K562 (cell line): ENCODE measurements at regions not wholly inside any gene's neighbourhood (a gene's known extent, or its start where the extent isn't known, plus 50 kb on each side); places are given as distances from the start of the nearest gene placed in this dataset.

Source experiments
- ATAC-seq: fragments of 200-7000 bp; cut with Tn5 transposase; 3 replicates; pipeline ENCODE4 v1.9.1; 2020; ENCODE audit warnings: moderate library complexity
- BruUV-seq: library from RNA; stranded (reverse); fragments of 400-500 nt; replicated peaks from 2 replicates; lab custom pipeline; 2021; lab: Mats Ljungman, UMichigan
- CTCF ChIA-PET: fragments of 300-600 bp; formaldehyde crosslinking; extraction: SDS; loops from one replicate; lab custom pipeline; 2021; ENCODE audit warnings: low intra/inter-chr PET ratio; lab: Yijun Ruan, JAX
- POLR2A ChIA-PET: fragments of 300-600, 350-650 bp; sonication (Branson Sonifier 250); formaldehyde crosslinking; extraction: SDS; loops from one replicate; lab custom pipeline; 2021; ENCODE audit warnings: antibody characterized with exemption, inconsistent platforms; lab: Yijun Ruan, JAX
- DNase-seq, 4 experiments: peaks; one replicate each; pipeline versions ENCODE4 v3.0.0 to v3.0.0-alpha.2; 2011 to 2018; ENCODE audit warnings: low spot score in 3 of 4, mixed read lengths in 3 of 4; ENCODE audit errors: extremely low read depth in 1 of 4
- FAIRE-seq: peaks from 2 replicates; lab custom pipeline; 2011; peaks lifted over from hg19 to GRCh38; lab: Jason Lieb, UNC
- H2AFZ ChIP-seq: 2 replicates; pipeline ENCODE4 v1.6.0; 2011; ENCODE audit warnings: low read depth, low read length, control low read depth, inconsistent platforms
- H3K27ac ChIP-seq: fragments of 200-600 bp; 3 replicates; pipeline ENCODE4 v1.8.0; 2011; ENCODE audit warnings: low read depth, mild to moderate bottlenecking, control low read depth, inconsistent platforms, low read length, moderate library complexity, mixed read lengths; ENCODE audit errors: extremely low read depth
- H3K27me3 ChIP-seq, 2 experiments: fragments of 300-600 bp in 1 of 2; 2 replicates in 1 of 2; 3 replicates in 1 of 2; pipeline versions ENCODE4 v1.6.0 to v1.8.0; 2011; ENCODE audit warnings: inconsistent platforms in 2 of 2, low read length in 2 of 2, mild to moderate bottlenecking in 1 of 2, mixed read lengths in 1 of 2, moderate library complexity in 1 of 2; ENCODE audit not compliant: control insufficient read depth in 2 of 2, insufficient read depth in 2 of 2
- H3K36me3 ChIP-seq: fragments of 300-600 bp; 3 replicates; pipeline ENCODE4 v1.8.0; 2011; ENCODE audit warnings: mild to moderate bottlenecking, low read length, inconsistent platforms; ENCODE audit not compliant: control insufficient read depth, insufficient read depth
- H3K4me1 ChIP-seq, 2 experiments: fragments of 200-600 bp in 1 of 2; replicated peaks in 1 of 2; 2 replicates in 1 of 2; 3 replicates in 1 of 2; pipeline versions ENCODE4 v1.5.1 to v1.8.0; 2011; ENCODE audit warnings: inconsistent platforms in 2 of 2, low read length in 2 of 2, mild to moderate bottlenecking in 1 of 2, mixed read lengths in 1 of 2, moderate library complexity in 1 of 2; ENCODE audit not compliant: control insufficient read depth in 2 of 2, insufficient read depth in 2 of 2
- H3K4me2 ChIP-seq: 2 replicates; pipeline ENCODE4 v1.6.1; 2011; ENCODE audit warnings: low read length, control low read depth, inconsistent platforms, mixed read lengths; ENCODE audit not compliant: insufficient read depth
- H3K4me3 ChIP-seq: fragments of 200-600 bp; sonication (generic), shearing (Covaris generic); 2 replicates; pipeline ENCODE4 v1.5.1; 2016; ENCODE audit warnings: control low read depth, inconsistent platforms
- H3K79me2 ChIP-seq: fragments of 200-600 bp; 3 replicates; pipeline ENCODE4 v1.8.0; 2011; ENCODE audit warnings: low read length, inconsistent platforms; ENCODE audit not compliant: control insufficient read depth, insufficient read depth
- H3K9ac ChIP-seq, 2 experiments: 2 replicates each; pipeline versions ENCODE4 v1.6.0 to v1.6.1; 2011; ENCODE audit warnings: low read depth in 2 of 2, low read length in 2 of 2, control low read depth in 1 of 2, inconsistent platforms in 1 of 2, mild to moderate bottlenecking in 1 of 2, mixed read lengths in 1 of 2; ENCODE audit not compliant: insufficient read depth in 1 of 2
- H3K9me1 ChIP-seq: one replicate; pipeline ENCODE4 v1.6.0; 2011; ENCODE audit warnings: inconsistent platforms, mild to moderate bottlenecking, low read length, moderate library complexity; ENCODE audit not compliant: control insufficient read depth, insufficient read depth
- H3K9me3 ChIP-seq: replicated peaks from 2 replicates; pipeline ENCODE4 v1.5.1; 2011; ENCODE audit warnings: low read depth, low read length, inconsistent platforms; ENCODE audit not compliant: control insufficient read depth, insufficient read depth
- H4K20me1 ChIP-seq: replicated peaks from 2 replicates; pipeline ENCODE4 v1.6.1; 2011; ENCODE audit warnings: low read length, inconsistent platforms, mixed read lengths; ENCODE audit not compliant: control insufficient read depth, insufficient read depth
- ATF6 ChIP-seq: sonication (generic); formaldehyde crosslinking; IDR thresholded peaks from 2 replicates; pipeline ENCODE4 v1.4.0; 2020; ENCODE audit warnings: mild to moderate bottlenecking, missing genetic modification reagents
- CTCFL ChIP-seq: IDR thresholded peaks from 2 replicates; pipeline ENCODE4 v1.6.1; 2011; ENCODE audit warnings: borderline replicate concordance, low read depth, mild to moderate bottlenecking, moderate library complexity, low read length; ENCODE audit not compliant: insufficient read depth, poor library complexity, severe bottlenecking
- E2F1 ChIP-seq: sonication (generic); formaldehyde crosslinking; IDR thresholded peaks from 2 replicates; pipeline ENCODE4 v1.8.1; 2023; ENCODE audit warnings: mild to moderate bottlenecking, missing genetic modification reagents, moderate library complexity
- SIX5 ChIP-seq, 2 experiments: IDR thresholded peaks; 2 replicates each; pipeline ENCODE4 v1.6.1; 2011; ENCODE audit warnings: low read length in 2 of 2, borderline replicate concordance in 1 of 2, low read depth in 1 of 2, mild to moderate bottlenecking in 1 of 2, moderate library complexity in 1 of 2; ENCODE audit not compliant: insufficient read depth in 1 of 2
- YBX1 ChIP-seq: fragments of 450-650 bp; IDR thresholded peaks from 2 replicates; pipeline ENCODE4 v1.7.1; 2016; ENCODE audit warnings: mild to moderate bottlenecking
- ZNF263 ChIP-seq: sonication (generic); formaldehyde crosslinking; IDR thresholded peaks from 2 replicates; pipeline ENCODE4 v1.8.0; 2022; ENCODE audit warnings: mild to moderate bottlenecking, missing genetic modification reagents, borderline replicate concordance
- WGBS: fragments of 100-300 bp; shearing (Covaris generic); methylation state at CpG from one replicate; pipeline ENCODE4 v1.1.6; 2016; ENCODE audit warnings: low coverage, mixed read lengths; ENCODE audit not compliant: insufficient coverage; ENCODE audit errors: missing lambda C conversion rate; 5-methylcytosine and 5-hydroxymethylcytosine counted together
- in situ Hi-C: fragments of 300-500 bp; cut with MboI; formaldehyde crosslinking; loops from 4 replicates; pipeline ENCODE4 v1.15.0; 2018; ENCODE audit warnings: inconsistent platforms, mixed read lengths
- intact Hi-C: fragments of 100-400 bp; cut with micrococcal nuclease; formaldehyde crosslinking; loops from 2 replicates; pipeline ENCODE4 v1.14.2; 2022

DNA sequence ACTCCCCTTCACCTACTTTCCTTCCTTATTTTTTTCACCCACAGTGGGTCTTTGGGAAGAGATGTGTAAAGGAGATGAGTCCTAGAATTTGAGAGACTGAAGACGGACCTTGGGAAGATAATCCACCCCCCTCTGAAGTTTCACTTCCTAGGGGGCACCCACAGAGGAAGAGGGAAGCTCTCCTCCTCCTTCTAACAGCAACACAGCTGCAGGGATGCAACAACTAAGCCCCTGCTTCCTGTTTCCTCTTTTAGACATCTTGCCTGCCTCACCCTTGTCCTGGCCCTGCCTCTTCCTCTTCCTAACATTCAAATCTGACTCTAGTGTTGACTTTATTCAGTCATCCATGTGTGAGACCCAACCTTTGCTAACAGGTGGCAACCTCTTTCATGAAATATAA is 424.6 kb downstream of the BUD13 start (continued):
- TF ChIP-seq ATF6 (CRISPR knock-in tag) (no peak), ZNF263 (CRISPR knock-in tag) (no peak)

GRCh38 chr11:116345575-116345974 is 427.2 kb downstream of the BUD13 start:
- no peak overlapping the region for H3K4me2 ChIP-seq
- intact Hi-C loops = no loop called here
- H3K9me3 ChIP-seq = no peaks in the 10 kb centered on the region
- H3K27ac ChIP-seq = no peak overlapping the region
- H3K4me3 ChIP-seq = no peak overlapping the region
- no peak overlapping the region for H3K9ac ChIP-seq
- ChIA-PET POLR2A (interaction anchor here (0.6 kb wide), 1 partner anchor 364 kb away, joined by 6 read pairs; no protein-coding TSS in a partner anchor), CTCF (no interaction called here)
- DNase-seq (no peak), FAIRE-seq (no peak), ATAC-seq (no peak)
- H3K4me1 ChIP-seq = no peaks in the 10 kb centered on the region; a peak in 1 of 5 replicates
- no TSS peak for BruUV-seq
- no peak overlapping the region for H2AFZ ChIP-seq
- H3K36me3 ChIP-seq = no peaks in the 10 kb centered on the region
- no peaks in the 10 kb centered on the region for H3K79me2 ChIP-seq
- H3K27me3 ChIP-seq = peaks cover 0 to 16% of the 10 kb centered on the region in 2 experiments; a peak in 3 of 5 replicates
- H3K9me1 ChIP-seq = no peaks in the 10 kb centered on the region
- no peaks in the 10 kb centered on the region for H4K20me1 ChIP-seq
- WGBS = 0% methylated on average over 2 of the region's 2 CpGs
- in situ Hi-C loops = no loop called here
- TF ChIP-seq SIX5 (IDR thresholded peaks at IDR 0.05; ENCODE audit: borderline replicate concordance in 1 of 2, insufficient read depth in 1 of 2, low read depth in 1 of 2, low read length in 2 of 2) (no peak), YBX1 (no peak), E2F1 (CRISPR knock-in tag) (no peak), CTCFL (no peak)
